ENCODE measurements at regions not wholly inside any gene's neighbourhood (a gene's known extent, or its start where the extent isn't known, plus 50 kb on each side); places are given as distances from the start of the nearest gene placed in this dataset.

DNA sequence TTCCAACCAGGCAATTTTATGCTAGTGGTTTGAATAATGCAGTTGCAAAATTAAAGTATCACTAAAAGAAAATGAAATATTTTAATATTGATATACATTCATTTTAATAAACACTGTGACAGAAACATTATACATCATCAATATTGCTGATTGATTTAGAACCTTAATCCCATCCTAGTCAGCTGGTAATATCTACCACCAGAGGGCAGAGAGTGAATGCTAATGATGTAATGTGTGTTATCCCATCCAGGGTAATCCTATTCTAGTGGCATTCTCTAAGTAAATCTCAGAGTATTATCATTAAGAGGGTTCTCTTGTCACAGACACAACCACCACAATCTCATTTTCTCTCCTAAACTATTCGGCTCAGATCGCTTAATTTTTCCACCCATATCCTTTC, 477.4 kb downstream of the CPS1 start:
- DNase-seq (ENCODE audit: low spot score) (no peak), ATAC-seq (no peak)
- intact Hi-C loops (cut with DNase I) = no loop called here

GRCh38 chr2:211035548-211036185, 479.3 kb downstream of the CPS1 start:
- DNase-seq (ENCODE audit: low spot score) (no peak), ATAC-seq (no peak)
- intact Hi-C loops (cut with DNase I) = no loop called here

- no peak for ATAC-seq
- intact Hi-C loops (cut with DNase I) = no loop called here
- DNase-seq (ENCODE audit: low spot score) = no peak
These were observed 488.6 kb downstream of the CPS1 start for GRCh38 chr2:211045025-211045424.

DNA sequence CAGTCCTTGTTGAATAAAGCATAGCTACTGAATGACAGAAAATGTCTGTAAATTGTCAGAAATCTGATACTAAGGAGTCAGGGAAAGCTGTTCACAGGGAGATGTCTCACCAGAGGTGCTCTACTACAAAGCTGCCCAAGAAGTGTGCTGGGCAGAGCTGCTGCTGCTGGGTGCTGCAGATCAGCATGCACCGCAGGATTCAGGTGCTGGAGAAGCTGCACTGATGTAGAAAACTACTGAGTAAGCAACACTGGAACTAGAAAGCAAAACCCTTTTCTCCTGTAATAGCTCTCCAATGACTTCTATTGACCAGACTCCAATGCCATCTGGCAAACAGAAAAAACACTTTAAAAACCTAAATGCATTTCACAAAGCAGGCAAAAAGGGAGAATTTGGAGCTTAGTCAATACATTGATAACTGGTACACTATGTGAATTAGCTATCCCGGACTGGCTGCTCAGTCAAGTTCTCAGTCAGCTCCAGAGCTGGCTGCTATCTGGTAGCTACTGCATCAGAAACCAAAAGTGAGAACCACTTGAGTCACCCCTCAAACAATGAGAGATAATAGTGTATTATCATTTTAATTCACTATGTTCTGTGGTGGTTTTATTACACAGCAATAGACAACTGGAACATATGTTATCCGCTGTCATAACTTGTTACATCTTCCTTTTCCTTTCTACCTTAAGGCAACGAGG, 493.1 kb downstream of the CPS1 start:
- DNase-seq (ENCODE audit: low spot score) (no peak), ATAC-seq (no peak)
- intact Hi-C loops (cut with DNase I) = no loop called here

DNA sequence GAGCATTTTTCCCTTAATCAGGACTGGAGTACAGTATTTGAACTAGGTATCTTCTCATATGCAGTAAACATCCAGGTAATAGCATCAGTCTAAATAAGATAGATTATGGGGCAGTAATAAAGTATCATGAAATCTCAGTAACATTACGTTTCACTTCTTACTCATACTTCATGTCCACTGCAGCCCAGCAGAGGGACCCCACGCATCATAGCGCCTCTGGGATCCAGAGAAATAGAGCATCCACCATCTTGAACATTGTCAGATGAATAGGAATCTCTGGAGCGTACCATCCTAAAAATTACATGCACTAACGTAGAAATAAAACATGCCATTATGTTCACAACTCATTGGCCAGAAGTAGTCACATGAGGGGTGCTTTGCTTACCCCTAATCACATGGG, 499.0 kb downstream of the CPS1 start:
- intact Hi-C loops (cut with DNase I) = no loop called here
- ATAC-seq = no peak
- no peak for DNase-seq (ENCODE audit: low spot score)

DNA sequence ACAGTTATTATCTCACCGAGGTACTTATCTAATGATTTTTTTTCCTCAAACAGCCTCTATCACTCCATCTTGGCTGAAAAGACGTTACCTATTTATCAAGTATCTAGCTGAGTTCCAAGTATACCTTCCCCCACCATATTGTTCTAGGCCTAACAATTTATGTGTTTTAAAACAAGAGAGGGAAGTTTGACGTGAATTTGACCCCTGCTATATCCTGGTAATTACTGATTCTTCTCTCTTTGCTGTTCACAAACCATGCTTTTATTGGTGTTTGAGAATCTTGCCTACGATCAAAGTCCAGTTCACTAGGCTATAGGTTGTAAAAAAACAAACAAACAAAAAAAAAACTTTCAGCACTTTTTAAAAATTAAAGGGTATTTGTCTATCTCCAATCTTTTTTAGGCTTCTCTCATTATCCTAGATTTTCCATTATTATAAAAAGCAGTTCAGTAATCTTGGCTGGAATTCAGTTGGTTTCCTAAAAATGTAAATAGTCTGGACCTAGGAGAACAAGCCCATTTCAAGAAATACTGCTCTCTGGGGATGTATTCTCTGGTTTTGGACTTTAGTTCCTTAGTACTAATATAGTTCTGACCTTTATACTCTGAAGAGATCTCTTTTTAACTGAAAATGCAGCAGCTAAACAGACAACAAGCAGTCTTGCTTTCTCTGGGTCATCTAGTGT, 505.4 kb downstream of the CPS1 start:
- DNase-seq (ENCODE audit: low spot score) = no peak
- intact Hi-C loops (cut with DNase I) = no loop called here
- ATAC-seq = no peak

DNA sequence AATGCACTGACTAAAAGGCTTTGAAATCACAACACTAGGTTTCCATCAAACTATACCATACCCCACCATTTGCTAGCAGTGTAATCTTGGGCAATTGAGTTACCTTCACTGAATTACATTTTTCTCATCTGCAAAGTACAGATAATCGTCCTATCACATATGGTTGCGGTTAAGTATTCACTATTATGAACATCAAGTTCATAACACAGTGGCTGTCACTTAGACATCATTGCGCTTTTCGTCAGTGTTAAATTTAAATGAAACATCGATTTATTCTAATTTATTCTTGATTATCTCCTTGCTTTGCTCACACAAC, 505.9 kb downstream of the CPS1 start:
- DNase-seq (ENCODE audit: low spot score) (no peak), ATAC-seq (no peak)
- intact Hi-C loops (cut with DNase I) = no loop called here

GRCh38 chr2:211067029-211067428, 510.6 kb downstream of the CPS1 start:
- ATAC-seq (no peak), DNase-seq (ENCODE audit: low spot score) (no peak)
- intact Hi-C loops (cut with DNase I) = no loop called here

- DNase-seq (ENCODE audit: low spot score) (no peak), ATAC-seq (no peak)
- intact Hi-C loops (cut with DNase I) = no loop called here
These were observed 511.8 kb downstream of the CPS1 start for GRCh38 chr2:211068108-211068780.

DNA sequence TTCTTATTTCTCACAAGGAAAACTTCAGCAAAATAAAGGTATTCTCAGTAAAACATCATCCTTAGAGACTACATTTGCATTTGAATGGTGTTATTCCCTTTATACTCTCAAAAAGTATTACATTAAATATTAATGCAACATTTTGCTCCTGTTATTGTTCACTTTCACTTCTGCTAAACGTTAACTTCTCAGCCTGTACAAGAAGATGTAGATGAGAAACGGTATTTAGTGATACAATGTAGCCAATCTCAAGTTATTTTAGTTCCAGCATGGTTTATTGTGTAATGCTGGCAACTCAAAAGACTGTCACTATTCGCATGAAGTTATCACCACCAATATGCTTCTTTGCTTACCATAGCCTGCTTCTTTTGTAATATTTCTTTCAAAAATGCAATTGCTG, 514.1 kb downstream of the CPS1 start:
- DNase-seq (ENCODE audit: low spot score) = no peak
- intact Hi-C loops (cut with DNase I) = no loop called here
- no peak for ATAC-seq

GRCh38 chr2:211077216-211077767, 520.9 kb downstream of the CPS1 start:
- ATAC-seq = no peak
- intact Hi-C loops (cut with DNase I) = no loop called here
- DNase-seq (ENCODE audit: low spot score) = no peak

- intact Hi-C loops (cut with DNase I) = no loop called here
- DNase-seq (ENCODE audit: low spot score) (no peak), ATAC-seq (no peak)
These were observed 528.0 kb downstream of the CPS1 start for GRCh38 chr2:211084352-211084751.

GRCh38 chr2:211085056-211085680, 528.8 kb downstream of the CPS1 start:
- DNase-seq (ENCODE audit: low spot score) = no peak
- no peak for ATAC-seq
- intact Hi-C loops (cut with DNase I) = no loop called here

DNA sequence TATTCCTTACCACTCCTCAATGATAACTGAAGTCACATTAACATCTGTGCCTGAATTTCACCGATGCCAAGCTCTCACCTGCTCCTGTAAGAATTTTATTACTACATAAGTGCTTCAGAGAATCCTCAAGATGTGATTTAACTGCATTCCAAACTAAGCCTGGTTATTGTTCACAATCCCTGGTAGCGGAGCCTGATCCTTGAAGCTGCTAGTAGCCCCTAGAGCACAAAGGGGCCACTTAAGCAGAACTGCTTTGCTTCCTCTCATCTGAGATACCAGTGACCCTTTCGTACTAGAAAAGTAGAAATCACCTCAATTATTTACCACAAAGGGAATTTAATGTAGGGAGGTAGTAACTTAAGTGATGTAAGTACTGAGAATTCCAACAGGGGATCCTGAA, 529.6 kb downstream of the CPS1 start:
- intact Hi-C loops (cut with DNase I) = no loop called here
- ATAC-seq (no peak), DNase-seq (ENCODE audit: low spot score) (no peak)

DNA sequence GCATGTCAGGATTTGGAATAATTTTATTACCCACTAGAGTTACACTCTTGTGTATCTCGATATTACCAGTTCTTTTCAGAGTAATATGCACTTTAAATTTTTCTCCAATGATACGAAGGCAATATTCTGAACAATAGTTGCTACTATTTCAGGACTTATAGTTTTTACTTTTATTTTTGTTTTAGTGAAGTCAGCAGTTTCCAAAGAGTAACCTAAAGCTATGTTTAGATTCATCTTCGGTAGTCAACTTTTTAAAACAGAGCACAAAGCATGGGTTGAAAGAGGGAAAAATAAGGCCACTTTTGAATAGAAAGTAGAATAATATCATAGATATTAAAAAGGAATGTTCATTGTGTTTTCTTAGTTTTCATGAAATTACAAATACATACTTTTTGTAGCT, 532.7 kb downstream of the CPS1 start:
- no peak for ATAC-seq

DNA sequence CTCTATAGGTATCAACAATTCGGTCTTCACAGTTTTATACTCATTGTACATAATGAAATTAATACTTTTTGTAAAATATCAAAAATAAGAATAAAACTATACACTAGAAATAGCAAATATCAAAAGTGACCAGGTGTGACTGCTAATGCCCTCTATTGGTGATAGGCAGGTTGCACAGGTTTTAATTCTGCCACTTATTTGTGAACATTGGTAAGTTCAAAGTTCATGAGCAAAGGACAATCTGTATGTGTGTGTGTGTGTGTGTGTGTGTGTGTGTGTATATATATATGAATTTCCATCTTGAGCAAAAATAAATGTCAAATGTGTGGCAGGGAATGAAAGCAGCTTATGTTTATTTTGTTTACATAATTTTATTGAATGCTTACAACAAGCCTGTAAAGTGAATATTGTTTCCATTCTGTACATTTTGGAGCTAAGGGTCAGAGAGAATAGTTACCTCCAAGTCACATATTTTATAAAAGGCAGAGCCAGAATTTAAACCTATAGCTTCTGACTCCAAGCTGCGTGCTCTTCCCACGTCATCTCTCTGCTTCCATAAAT, 537.4 kb downstream of the CPS1 start:
- ATAC-seq = no peak
- intact Hi-C loops (cut with DNase I) = no loop called here
- no peak for DNase-seq (ENCODE audit: low spot score)

More for the DNA sequence above, 532.7 kb downstream of the CPS1 start:
- DNase-seq (ENCODE audit: low spot score) = no peak
- intact Hi-C loops (cut with DNase I) = no loop called here

GRCh38 chr2:211103989-211104388, 547.6 kb downstream of the CPS1 start:
- no peak for ATAC-seq
- DNase-seq (ENCODE audit: low spot score) = peak; percentile 52
- intact Hi-C loops (cut with DNase I) = no loop called here

DNA sequence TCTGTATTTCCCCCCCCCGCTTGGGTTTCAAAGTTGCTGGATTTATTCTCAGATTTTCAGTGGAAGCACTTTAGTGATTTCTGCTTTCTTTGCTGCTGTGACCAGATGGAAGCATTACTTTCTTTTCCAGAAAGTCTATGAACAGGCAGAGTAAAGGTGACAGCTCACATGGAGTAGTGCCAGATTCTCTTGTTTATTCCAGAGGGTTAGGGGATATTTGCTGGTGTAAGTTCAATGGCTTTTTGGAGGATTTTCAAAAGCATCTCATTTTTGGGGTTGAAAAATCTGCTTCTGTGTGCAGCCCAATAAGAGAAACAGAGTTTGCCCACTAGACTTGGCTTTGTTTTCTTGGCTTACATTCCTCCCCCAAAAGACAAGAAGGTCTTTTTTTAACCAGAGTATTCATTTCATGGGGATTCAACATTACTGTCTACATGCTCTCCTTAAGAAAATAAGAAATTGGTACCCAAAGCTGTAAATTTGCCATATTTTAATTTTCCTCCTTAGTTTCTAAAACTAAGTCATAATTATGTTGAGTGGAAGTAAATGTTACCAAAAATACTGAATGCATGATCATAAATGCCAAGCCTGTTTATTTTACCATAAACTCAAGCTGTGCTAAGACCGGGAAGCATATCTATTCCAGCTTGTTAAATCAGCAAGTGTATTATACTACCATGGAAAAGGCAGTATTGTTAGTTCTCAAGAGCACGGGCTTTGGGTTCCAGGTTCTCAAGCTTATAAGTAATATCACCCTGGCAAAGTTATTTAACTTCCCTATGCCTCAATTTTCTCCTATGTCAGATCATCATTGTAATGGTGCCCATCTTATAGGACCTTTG, 557.2 kb downstream of the CPS1 start:
- no peak for ATAC-seq
- no peak for DNase-seq (ENCODE audit: low spot score)
- intact Hi-C loops (cut with DNase I) = no loop called here
